Omental fat pad (tissue), 1 donor: ENCODE measurements at regions not wholly inside any gene's neighbourhood (a gene's known extent, or its start where the extent isn't known, plus 50 kb on each side); places are given as distances from the start of the nearest gene placed in this dataset. TPM values are rescaled to one million over a fixed set of nuclear protein-coding genes. Genes with fewer than 3 reads are reported as not detected.

ENCODE experiments used
- small RNA-seq: library from RNA; depleted of rRNA; stranded (forward); fragments of <200 nt; gene quantifications from one replicate; pipeline ENCODE3, GENCODE V24; 2016

Small RNA genes in the stretch of these regions (small RNA-seq; reads per million reads assigned to genes)
- gene GPAA1P1, result not detected
